Neural cell (in vitro differentiated cells): ENCODE measurements at regions not wholly inside any gene's neighbourhood (a gene's known extent, or its start where the extent isn't known, plus 50 kb on each side); places are given as distances from the start of the nearest gene placed in this dataset.

Source experiments
- EP300 ChIP-seq: fragments of 450-650 bp; conservative IDR thresholded peaks from 2 replicates; pipeline ENCODE4 v1.6.1; 2014; ENCODE audit warnings: antibody characterized with exemption, mild to moderate bottlenecking, moderate library complexity; ENCODE audit not compliant: poor library complexity, severe bottlenecking
- EZH2 ChIP-seq: fragments of 200-600, 300-800 bp; shearing (Covaris generic), sonication (generic); IDR thresholded peaks from 2 replicates; pipeline ENCODE4 v1.6.1; 2014; ENCODE audit warnings: antibody characterized with exemption, low read length, borderline replicate concordance, mild to moderate bottlenecking; ENCODE audit not compliant: insufficient read depth, poor library complexity, severe bottlenecking
- TF ChIP-seq, protein P1 (sequence below): fragments of 450-650 bp; IDR thresholded peaks from 2 replicates; pipeline ENCODE4 v1.5.1; 2014; ENCODE audit warnings: antibody characterized with exemption, mild to moderate bottlenecking, moderate library complexity; ENCODE audit not compliant: poor library complexity, severe bottlenecking

- no peak for TF ChIP-seq EZH2
- no peak for TF ChIP-seq EP300
- TF ChIP-seq, protein P1, sequence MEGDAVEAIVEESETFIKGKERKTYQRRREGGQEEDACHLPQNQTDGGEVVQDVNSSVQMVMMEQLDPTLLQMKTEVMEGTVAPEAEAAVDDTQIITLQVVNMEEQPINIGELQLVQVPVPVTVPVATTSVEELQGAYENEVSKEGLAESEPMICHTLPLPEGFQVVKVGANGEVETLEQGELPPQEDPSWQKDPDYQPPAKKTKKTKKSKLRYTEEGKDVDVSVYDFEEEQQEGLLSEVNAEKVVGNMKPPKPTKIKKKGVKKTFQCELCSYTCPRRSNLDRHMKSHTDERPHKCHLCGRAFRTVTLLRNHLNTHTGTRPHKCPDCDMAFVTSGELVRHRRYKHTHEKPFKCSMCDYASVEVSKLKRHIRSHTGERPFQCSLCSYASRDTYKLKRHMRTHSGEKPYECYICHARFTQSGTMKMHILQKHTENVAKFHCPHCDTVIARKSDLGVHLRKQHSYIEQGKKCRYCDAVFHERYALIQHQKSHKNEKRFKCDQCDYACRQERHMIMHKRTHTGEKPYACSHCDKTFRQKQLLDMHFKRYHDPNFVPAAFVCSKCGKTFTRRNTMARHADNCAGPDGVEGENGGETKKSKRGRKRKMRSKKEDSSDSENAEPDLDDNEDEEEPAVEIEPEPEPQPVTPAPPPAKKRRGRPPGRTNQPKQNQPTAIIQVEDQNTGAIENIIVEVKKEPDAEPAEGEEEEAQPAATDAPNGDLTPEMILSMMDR: no peak
Observed at GRCh38 chr2:41914936-41915335, 132.9 kb upstream of the PKDCC start.
